Kidney epithelial cell (primary cell): ENCODE measurements at regions not wholly inside any gene's neighbourhood (a gene's known extent, or its start where the extent isn't known, plus 50 kb on each side); places are given as distances from the start of the nearest gene placed in this dataset.

Experiments used
- DNase-seq: peaks from one replicate; pipeline ENCODE4 v3.0.0-alpha.2; 2010; ENCODE audit warnings: low read depth
- H3K27me3 ChIP-seq: 2 replicates; pipeline ENCODE4 v1.6.0; 2011; ENCODE audit warnings: low read length; ENCODE audit not compliant: control insufficient read depth, insufficient read depth
- H3K36me3 ChIP-seq: 2 replicates; pipeline ENCODE4 v1.5.1; 2011; ENCODE audit warnings: low read length; ENCODE audit not compliant: control insufficient read depth, insufficient read depth
- H3K4me3 ChIP-seq: 2 replicates; pipeline ENCODE4 v1.5.1; 2011; ENCODE audit warnings: low read depth, mild to moderate bottlenecking, control low read depth, low read length
- TF ChIP-seq, protein P1 (sequence below): IDR thresholded peaks from 2 replicates; pipeline ENCODE4 v1.5.1; 2011; ENCODE audit warnings: mild to moderate bottlenecking, moderate library complexity, low read length, control low read depth, inconsistent platforms; ENCODE audit not compliant: insufficient read depth, poor library complexity, severe bottlenecking

DNA sequence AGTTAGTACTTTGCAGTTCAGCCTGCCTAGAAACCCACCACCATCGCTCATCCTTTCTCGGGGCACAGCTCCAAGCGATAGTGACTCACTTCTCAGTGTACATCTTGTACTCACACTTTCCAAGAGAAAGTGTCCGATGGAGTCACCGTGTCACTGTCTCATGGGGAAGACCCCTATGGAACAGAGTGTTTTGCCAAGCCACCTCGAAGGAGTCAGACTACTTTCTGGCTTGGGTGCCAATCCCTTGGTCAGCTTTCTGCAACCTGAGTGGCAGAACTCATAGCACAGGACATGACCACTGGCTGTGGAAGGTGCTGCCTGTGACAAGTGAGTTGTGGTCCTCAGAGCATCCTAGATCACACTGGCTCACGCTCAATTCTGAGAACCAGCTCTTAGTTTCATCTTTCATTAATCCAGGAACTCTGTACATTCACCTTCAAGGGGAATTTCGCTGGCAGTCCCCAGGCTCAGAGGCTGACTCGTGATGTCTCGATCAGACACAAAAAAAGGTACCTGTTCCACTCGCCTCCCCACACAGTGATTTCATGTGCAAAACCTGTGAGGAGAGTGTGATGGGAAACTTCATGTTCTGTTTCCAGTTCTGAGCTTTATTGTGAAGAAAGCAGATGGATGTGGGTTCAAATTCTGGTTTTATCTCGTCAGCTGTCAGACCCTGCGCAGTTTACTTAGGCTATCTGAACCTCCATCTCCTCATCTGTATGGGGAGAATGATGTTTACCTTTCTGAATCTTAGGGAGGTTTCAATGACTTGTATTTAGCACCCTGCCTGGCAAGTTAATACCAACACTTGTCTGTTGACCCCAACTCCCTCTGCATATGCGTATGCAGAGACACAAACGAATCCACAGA, 127.3 kb upstream of the CCND2 start:
- H3K4me3 ChIP-seq, result no peak overlapping the region
- H3K36me3 ChIP-seq, result no peaks in the 10 kb centered on the region
- no peak for DNase-seq
- no peaks in the 10 kb centered on the region for H3K27me3 ChIP-seq
- TF ChIP-seq, protein P1, sequence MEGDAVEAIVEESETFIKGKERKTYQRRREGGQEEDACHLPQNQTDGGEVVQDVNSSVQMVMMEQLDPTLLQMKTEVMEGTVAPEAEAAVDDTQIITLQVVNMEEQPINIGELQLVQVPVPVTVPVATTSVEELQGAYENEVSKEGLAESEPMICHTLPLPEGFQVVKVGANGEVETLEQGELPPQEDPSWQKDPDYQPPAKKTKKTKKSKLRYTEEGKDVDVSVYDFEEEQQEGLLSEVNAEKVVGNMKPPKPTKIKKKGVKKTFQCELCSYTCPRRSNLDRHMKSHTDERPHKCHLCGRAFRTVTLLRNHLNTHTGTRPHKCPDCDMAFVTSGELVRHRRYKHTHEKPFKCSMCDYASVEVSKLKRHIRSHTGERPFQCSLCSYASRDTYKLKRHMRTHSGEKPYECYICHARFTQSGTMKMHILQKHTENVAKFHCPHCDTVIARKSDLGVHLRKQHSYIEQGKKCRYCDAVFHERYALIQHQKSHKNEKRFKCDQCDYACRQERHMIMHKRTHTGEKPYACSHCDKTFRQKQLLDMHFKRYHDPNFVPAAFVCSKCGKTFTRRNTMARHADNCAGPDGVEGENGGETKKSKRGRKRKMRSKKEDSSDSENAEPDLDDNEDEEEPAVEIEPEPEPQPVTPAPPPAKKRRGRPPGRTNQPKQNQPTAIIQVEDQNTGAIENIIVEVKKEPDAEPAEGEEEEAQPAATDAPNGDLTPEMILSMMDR, result no peak

DNA sequence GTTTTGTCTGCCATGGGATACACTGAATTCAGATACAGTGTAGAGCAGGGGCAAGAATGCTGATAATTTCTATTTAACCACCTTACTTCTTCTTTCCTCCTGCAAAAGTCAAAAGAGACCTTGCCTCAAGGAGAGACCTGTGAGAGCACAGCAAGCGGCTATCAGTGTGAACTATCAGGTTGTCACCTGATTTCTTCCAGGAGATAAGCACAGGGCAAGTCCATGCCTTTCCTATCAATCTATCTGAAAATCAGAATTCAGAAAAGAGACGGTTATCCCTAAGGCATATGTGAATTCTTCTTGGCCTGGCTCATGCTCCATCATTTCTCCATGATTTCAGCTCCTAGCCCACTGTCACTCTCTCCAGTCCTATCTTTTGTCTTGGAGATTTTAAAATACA, 128.9 kb upstream of the CCND2 start:
- Histone ChIP-seq H3K36me3 (no peaks in the 10 kb centered on the region), H3K4me3 (no peak overlapping the region), H3K27me3 (no peaks in the 10 kb centered on the region)
- TF ChIP-seq, protein P1, result no peak
- DNase-seq, result no peak

DNA sequence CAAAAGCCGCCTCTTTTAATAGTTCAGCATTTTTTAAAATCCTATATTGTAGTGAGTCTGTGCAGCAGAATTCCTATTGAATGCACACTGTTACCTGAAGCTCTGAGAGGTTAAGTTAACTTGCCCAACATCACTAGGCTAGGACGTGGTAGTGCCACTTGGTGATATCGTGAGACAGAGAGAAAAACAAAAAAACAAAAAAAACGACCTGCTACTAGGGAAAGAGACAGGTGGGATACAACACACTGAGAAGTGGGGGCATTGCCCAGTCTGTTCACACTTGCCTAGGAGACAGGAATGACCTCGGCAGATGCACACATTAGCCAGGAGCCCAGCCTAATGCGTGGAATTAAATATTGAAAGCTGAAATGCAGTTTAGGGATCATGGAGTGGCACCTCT, 129.7 kb upstream of the CCND2 start:
- Histone ChIP-seq H3K27me3 (no peaks in the 10 kb centered on the region), H3K4me3 (no peak overlapping the region), H3K36me3 (no peaks in the 10 kb centered on the region)
- TF ChIP-seq, protein P1, result no peak
- DNase-seq, result no peak

DNA sequence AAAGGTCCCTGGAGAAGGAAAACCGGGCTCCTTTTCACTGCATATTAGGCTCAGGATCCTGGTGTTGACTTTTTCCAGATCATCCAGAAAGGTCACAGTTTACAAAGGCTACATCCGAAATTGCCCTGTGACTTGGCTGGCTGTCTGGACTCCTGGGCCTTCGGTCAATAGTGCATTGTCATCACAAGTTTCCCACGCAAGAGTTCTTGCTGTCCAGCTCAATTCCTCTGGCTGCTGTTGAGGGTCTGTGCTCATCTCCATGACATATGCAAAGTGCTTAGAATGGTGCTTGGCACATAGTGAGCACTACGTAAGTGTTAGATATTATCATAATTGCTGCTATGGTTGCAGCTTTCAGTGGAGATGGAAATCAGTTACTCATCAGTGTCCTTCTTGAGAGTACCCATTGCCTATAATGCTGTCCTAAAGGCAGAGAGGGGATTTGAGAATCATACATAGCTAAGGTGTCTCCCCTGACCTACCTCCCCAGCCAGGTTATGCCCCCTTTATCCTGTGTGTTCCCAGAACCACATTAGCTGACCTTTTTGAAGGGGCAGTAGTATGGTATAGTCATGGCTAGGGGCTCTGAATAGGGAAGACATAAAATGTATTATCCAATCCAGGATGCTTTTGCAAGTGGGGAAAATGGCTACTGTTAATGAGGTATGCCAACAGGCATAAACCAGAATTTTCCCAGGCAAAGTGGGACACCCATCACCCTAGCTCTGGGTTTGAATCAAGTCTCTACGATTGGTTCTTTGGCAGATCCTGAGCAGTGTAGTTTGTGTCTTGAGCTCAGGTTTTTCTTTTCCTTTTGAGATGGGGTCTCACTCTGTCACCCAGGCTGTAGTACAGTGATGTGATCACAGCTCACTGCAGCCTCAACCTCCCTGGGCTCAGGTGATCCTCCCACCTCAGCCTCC, 132.0 kb upstream of the CCND2 start:
- no peaks in the 10 kb centered on the region for H3K27me3 ChIP-seq
- H3K36me3 ChIP-seq, result no peaks in the 10 kb centered on the region
- TF ChIP-seq, protein P1, result no peak
- no peak overlapping the region for H3K4me3 ChIP-seq
- no peak for DNase-seq

DNA sequence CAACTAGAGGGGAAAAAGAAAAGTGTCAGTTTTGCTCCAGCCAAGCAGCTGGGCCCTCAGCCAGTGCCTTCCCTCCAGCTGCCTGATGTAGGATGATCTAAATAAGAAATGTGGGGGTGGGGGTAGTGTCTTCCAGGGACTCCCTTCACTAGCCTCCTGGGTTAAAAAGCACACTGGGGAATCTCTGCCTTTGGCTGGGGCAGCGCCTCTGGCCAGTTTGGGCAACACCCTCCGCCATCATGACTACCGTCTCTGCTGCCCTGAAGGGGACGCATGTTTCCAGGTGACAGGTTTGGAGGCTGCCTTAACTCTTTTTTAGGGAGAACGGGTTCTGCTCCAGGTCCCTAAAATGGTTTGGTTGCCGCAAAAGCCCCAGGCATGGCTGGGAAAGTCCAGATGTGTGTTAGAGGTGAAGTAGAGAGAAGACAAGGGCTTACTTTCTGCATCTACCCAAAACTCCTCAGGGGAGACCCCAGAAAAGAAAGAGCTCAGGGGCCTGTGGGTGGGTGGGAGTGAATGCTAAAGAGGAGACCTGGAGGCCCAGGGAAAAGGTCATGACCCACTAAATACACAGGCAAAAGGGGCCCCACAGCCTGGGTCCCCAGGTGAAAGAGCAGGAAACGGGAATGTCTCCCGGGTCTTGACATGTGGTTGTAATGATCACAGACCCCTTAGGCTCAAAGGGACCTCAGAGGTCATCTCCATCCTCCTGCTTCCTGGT, 132.8 kb upstream of the CCND2 start:
- Histone ChIP-seq H3K27me3 (peaks cover 2% of the 10 kb centered on the region), H3K36me3 (no peaks in the 10 kb centered on the region), H3K4me3 (no peak overlapping the region)
- no peak for DNase-seq
- TF ChIP-seq, protein P1, result no peak
